GM23248 (cell line): ENCODE measurements at regions not wholly inside any gene's neighbourhood (a gene's known extent, or its start where the extent isn't known, plus 50 kb on each side); places are given as distances from the start of the nearest gene placed in this dataset.

Experiments
- DNase-seq: peaks from one replicate; pipeline ENCODE4 v3.0.0-alpha.2; 2015
- H2AFZ ChIP-seq: fragments of 200-600 bp; sonication (generic); 2 replicates; pipeline ENCODE4 v1.6.1; 2016; ENCODE audit warnings: antibody characterized with exemption
- H3F3A ChIP-seq: fragments of 200-600 bp; sonication (generic); 2 replicates; pipeline ENCODE4 v1.6.1; 2016; ENCODE audit warnings: mild to moderate bottlenecking, antibody characterized with exemption, mixed run types; ENCODE audit not compliant: insufficient read depth
- H3K27ac ChIP-seq: fragments of 200-600 bp; sonication (generic); 2 replicates; pipeline ENCODE4 v1.5.1; 2016; ENCODE audit warnings: mild to moderate bottlenecking
- H3K27me3 ChIP-seq: fragments of 200-600 bp; sonication (generic); replicated peaks from 2 replicates; pipeline ENCODE4 v1.6.1; 2016; ENCODE audit warnings: mild to moderate bottlenecking; ENCODE audit not compliant: insufficient read depth
- H3K36me3 ChIP-seq: fragments of 200-600 bp; sonication (generic); 2 replicates; pipeline ENCODE4 v1.6.1; 2016; ENCODE audit warnings: low read depth, mild to moderate bottlenecking
- H3K4me1 ChIP-seq: fragments of 200-600 bp; sonication (generic); 2 replicates; pipeline ENCODE4 v1.6.1; 2016; ENCODE audit warnings: mild to moderate bottlenecking; ENCODE audit not compliant: insufficient read depth
- H3K4me2 ChIP-seq: fragments of 200-600 bp; sonication (generic); one replicate; pipeline ENCODE4 v1.6.1; 2016; ENCODE audit warnings: mild to moderate bottlenecking; ENCODE audit not compliant: unreplicated experiment
- H3K4me3 ChIP-seq: fragments of 200-600 bp; sonication (generic); 2 replicates; pipeline ENCODE4 v1.5.1; 2016; ENCODE audit warnings: mild to moderate bottlenecking
- H3K79me2 ChIP-seq: fragments of 200-600 bp; sonication (generic); 2 replicates; pipeline ENCODE4 v1.6.1; 2016; ENCODE audit warnings: mild to moderate bottlenecking; ENCODE audit not compliant: insufficient read depth
- H3K9ac ChIP-seq: fragments of 200-600 bp; sonication (generic); 2 replicates; pipeline ENCODE4 v1.6.1; 2016; ENCODE audit warnings: mild to moderate bottlenecking
- H3K9me2 ChIP-seq: fragments of 200-600 bp; sonication (generic); 2 replicates; pipeline ENCODE4 v1.6.1; 2016; ENCODE audit warnings: mixed run types, mild to moderate bottlenecking, moderate library complexity; ENCODE audit not compliant: insufficient read depth
- H3K9me3 ChIP-seq: fragments of 200-600 bp; sonication (generic); one replicate; pipeline ENCODE4 v1.6.1; 2017; ENCODE audit warnings: low read depth
- H4K20me1 ChIP-seq: fragments of 200-600 bp; sonication (generic); 2 replicates; pipeline ENCODE4 v1.6.0; 2016; ENCODE audit not compliant: insufficient read depth
- EZH2 ChIP-seq: fragments of 200-600 bp; sonication (generic); IDR thresholded peaks from 2 replicates; pipeline ENCODE4 v1.6.1; 2018; ENCODE audit warnings: antibody characterized with exemption, mild to moderate bottlenecking; ENCODE audit not compliant: insufficient read depth, poor library complexity, severe bottlenecking
- EZH2phosphoT487 ChIP-seq: fragments of 200-600 bp; sonication (generic); IDR thresholded peaks from 2 replicates; pipeline ENCODE4 v1.6.1; 2018; ENCODE audit warnings: antibody characterized with exemption, moderate library complexity, mild to moderate bottlenecking, low read depth; ENCODE audit not compliant: insufficient read depth
- WGBS, 2 experiments: methylation state at CpG; one replicate each; pipeline ENCODE4 v1.1.6; 2015 to 2017; ENCODE audit warnings: low lambda C conversion rate in 2 of 2, low coverage in 1 of 2; ENCODE audit errors: missing lambda C conversion rate in 2 of 2; 5-methylcytosine and 5-hydroxymethylcytosine counted together
- in situ Hi-C: fragments of 300-500 bp; cut with MboI; formaldehyde crosslinking; loops from 2 replicates; pipeline ENCODE4 v1.15.0; 2020

DNA sequence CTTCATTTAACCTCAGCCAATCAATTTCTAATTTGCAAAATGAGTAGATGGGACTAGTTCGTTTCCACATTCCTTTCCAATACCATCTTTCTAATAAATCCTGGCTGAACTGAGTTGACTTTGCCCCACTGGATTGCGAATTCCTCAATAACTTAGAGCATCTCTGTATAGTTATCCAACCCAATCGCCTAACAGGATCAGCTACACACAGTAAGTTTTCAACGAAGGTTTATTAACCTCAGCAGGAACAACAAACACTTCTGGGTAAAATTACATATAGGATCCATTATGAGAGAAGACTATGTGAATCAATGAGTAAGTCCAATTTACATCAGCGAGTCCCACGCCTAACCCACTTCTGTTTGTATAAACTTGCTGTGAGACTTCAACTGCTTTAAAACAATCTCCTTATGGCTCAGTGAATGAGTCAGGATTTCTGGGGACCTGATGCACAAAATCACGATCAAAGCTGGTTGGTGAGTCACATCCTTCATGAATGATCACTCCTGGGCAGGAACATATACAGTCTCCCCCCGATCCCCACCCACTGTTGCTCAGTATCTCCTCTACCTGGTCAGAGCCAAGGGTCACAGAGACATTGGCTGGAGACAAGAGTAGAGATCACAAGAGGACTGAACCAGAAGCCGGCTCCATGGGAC is 142.8 kb downstream of the EDEM1 start:
- Histone ChIP-seq H3K4me1 (0 out of 2 replicates have a peak, but pooled peaks cover 3% of the 10 kb centered on the region), H3K27ac (no peak overlapping the region), H3K4me3 (no peak overlapping the region), H3K9me2 (no peaks in the 10 kb centered on the region), H2AFZ (no peak overlapping the region), H3K79me2 (no peaks in the 10 kb centered on the region), H3F3A (no peaks in the 10 kb centered on the region), H3K27me3 (no peaks in the 10 kb centered on the region), H4K20me1 (no peaks in the 10 kb centered on the region), H3K9ac (no peak overlapping the region), H3K9me3 (no peaks in the 10 kb centered on the region), H3K4me2 (no peak overlapping the region), H3K36me3 (no peaks in the 10 kb centered on the region)
- no peak for TF ChIP-seq EZH2phosphoT487
- TF ChIP-seq EZH2 = no peak
- peak; percentile 56 for DNase-seq
- WGBS, 2 experiments = 38 to 41% methylated on average over 9 of the region's 9 CpGs
- in situ Hi-C loops = no loop called here

DNA sequence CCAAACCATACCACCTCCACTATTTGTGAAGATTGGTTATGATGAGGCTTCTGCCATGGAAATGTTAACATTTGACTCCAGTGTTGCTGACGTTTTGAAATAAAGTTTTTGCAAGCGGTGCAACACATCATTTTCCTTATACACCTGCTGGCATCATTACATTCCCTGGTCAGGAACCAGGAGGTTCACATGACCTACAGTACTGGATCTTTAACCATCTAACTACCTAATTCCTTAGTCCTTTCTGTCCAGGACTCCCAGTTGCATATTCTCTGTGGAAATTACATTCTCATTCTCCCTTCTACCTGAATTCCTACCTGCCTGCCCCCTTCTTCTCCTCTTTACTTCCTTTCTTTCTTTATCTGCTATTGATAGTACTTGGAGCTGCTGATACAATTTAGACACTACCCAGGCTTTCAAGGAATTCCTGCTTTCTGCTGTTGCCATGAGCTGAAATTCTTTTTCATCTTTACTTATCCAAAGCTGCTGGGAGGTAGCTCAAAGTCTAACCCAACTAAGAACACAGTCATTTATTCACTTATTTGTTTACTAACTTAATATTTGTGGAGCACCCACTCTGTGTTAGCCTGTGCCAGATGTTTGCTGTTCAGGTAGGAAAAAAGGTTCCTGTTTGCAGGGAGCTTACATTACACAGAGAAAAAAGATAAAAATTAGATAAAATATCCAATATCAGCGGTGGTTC is 144.2 kb downstream of the EDEM1 start:
- H3F3A ChIP-seq = no peaks in the 10 kb centered on the region
- WGBS, 2 experiments = 39 to 43% methylated on average over 3 of the region's 3 CpGs
- H3K79me2 ChIP-seq = no peaks in the 10 kb centered on the region
- H4K20me1 ChIP-seq = no peaks in the 10 kb centered on the region
- in situ Hi-C loops = no loop called here
- H3K4me1 ChIP-seq = 0 out of 2 replicates have a peak, but pooled peaks cover 3% of the 10 kb centered on the region
- no peak overlapping the region for H3K9ac ChIP-seq
- H3K4me3 ChIP-seq = no peak overlapping the region
- H2AFZ ChIP-seq = no peak overlapping the region
- no peak for TF ChIP-seq EZH2phosphoT487
- no peak for TF ChIP-seq EZH2
- no peaks in the 10 kb centered on the region for H3K9me2 ChIP-seq
- H3K4me2 ChIP-seq = no peak overlapping the region
- H3K27me3 ChIP-seq = no peaks in the 10 kb centered on the region
- H3K36me3 ChIP-seq = no peaks in the 10 kb centered on the region
- no peak overlapping the region for H3K27ac ChIP-seq
- DNase-seq = no peak
- H3K9me3 ChIP-seq = no peaks in the 10 kb centered on the region

DNA sequence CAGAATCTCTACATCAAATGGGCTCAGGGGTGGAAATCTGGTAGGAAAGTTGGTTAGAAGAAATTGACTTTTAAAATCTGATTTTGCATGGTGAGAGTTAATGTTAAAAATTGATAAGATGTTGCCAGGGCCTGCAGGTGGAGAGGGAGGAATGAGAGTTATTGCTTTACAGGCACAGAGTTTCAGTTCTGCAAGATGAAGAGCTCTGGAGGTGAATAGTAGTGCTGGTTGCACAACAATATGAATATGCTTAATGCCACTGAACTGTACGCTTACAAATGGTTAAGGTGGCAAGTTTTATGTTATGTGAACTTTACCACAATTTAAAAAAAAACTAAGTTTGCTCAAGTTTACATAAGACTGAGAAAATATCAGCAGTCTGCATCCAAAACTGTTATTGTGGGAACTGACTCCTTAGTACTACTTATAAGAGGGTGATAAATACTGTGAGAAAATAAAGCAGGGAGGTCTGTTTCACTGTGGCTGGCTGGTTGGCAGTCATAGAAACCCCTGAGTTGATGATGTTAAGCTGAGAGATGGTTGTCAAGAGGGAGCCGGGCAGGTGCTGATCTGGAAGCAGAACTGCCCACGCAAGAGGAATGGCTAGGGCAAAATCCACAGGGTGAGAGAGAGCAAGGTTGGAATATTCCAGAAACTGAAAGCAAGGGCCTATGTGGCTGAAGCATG is 144.9 kb downstream of the EDEM1 start:
- Histone ChIP-seq H3K4me3 (no peak overlapping the region), H3F3A (no peaks in the 10 kb centered on the region), H3K27ac (no peak overlapping the region), H3K27me3 (no peaks in the 10 kb centered on the region), H2AFZ (no peak overlapping the region), H3K4me2 (no peak overlapping the region), H3K9me2 (no peaks in the 10 kb centered on the region), H3K9me3 (no peaks in the 10 kb centered on the region), H3K36me3 (no peaks in the 10 kb centered on the region), H3K9ac (no peak overlapping the region), H3K79me2 (no peaks in the 10 kb centered on the region), H4K20me1 (no peaks in the 10 kb centered on the region), H3K4me1 (0 out of 2 replicates have a peak, but pooled peaks cover 3% of the 10 kb centered on the region)
- no peak for DNase-seq
- in situ Hi-C loops = no loop called here
- 44 to 52% methylated on average over 3 of the region's 3 CpGs for WGBS, 2 experiments
- TF ChIP-seq EZH2 (no peak), EZH2phosphoT487 (no peak)

- WGBS, 2 experiments = 64 to 66% methylated on average over 8 of the region's 8 CpGs
Measured at GRCh38 chr3:5339967-5340535, 152.5 kb downstream of the EDEM1 start.

More at GRCh38 chr3:5339967-5340535, 152.5 kb downstream of the EDEM1 start:
- Histone ChIP-seq H3K4me3 (no peak overlapping the region), H3F3A (no peaks in the 10 kb centered on the region), H3K36me3 (no peaks in the 10 kb centered on the region), H3K9me3 (no peaks in the 10 kb centered on the region), H4K20me1 (no peaks in the 10 kb centered on the region), H3K79me2 (no peaks in the 10 kb centered on the region), H3K27me3 (no peaks in the 10 kb centered on the region), H3K4me2 (no peak overlapping the region), H3K9ac (no peak overlapping the region), H2AFZ (no peak overlapping the region), H3K9me2 (no peaks in the 10 kb centered on the region), H3K4me1 (no peaks in the 10 kb centered on the region), H3K27ac (no peak overlapping the region)
- in situ Hi-C loops = no loop called here
- TF ChIP-seq EZH2phosphoT487 (no peak), EZH2 (no peak)
- DNase-seq = no peak
